ENCODE measurements at regions not wholly inside any gene's neighbourhood (a gene's known extent, or its start where the extent isn't known, plus 50 kb on each side); places are given as distances from the start of the nearest gene placed in this dataset.
"Not testable (repeated sequence)": the region's sequence is repeated elsewhere in the genome, so short reads cannot be mapped to it uniquely, and the experiment has no call there.

GRCh38 chr5:18276939-18277338 lies 642.7 kb downstream of the TAF11L14 start:
- no peak for TF ChIP-seq CTCF (IDR thresholded peaks at IDR 0.05; ENCODE audit: borderline replicate concordance, insufficient read depth, low read depth, low read length)
- no peak overlapping the region for H3K4me3 ChIP-seq (ENCODE audit: low read depth, low read length)

- no peak overlapping the region for H3K4me3 ChIP-seq (ENCODE audit: low read depth, low read length)
- TF ChIP-seq CTCF (IDR thresholded peaks at IDR 0.05; ENCODE audit: borderline replicate concordance, insufficient read depth, low read depth, low read length) = no peak
Measured at GRCh38 chr5:18281947-18282581, 647.8 kb downstream of the TAF11L14 start.

- TF ChIP-seq CTCF (IDR thresholded peaks at IDR 0.05; ENCODE audit: borderline replicate concordance, insufficient read depth, low read depth, low read length) = no peak
- no peak overlapping the region for H3K4me3 ChIP-seq (ENCODE audit: low read depth, low read length)
Measured at GRCh38 chr5:18285257-18285656, 651.0 kb downstream of the TAF11L14 start.

- H3K4me3 ChIP-seq (ENCODE audit: low read depth, low read length) = no peak overlapping the region
- TF ChIP-seq CTCF (IDR thresholded peaks at IDR 0.05; ENCODE audit: borderline replicate concordance, insufficient read depth, low read depth, low read length) = no peak
Measured at GRCh38 chr5:18292146-18292545, 657.9 kb downstream of the TAF11L14 start.

- H3K4me3 ChIP-seq (ENCODE audit: low read depth, low read length) = not testable (repeated sequence)
Measured at GRCh38 chr5:18295696-18296095, 661.4 kb downstream of the TAF11L14 start.

- TF ChIP-seq CTCF (IDR thresholded peaks at IDR 0.05; ENCODE audit: borderline replicate concordance, insufficient read depth, low read depth, low read length) = no peak
- no peak overlapping the region for H3K4me3 ChIP-seq (ENCODE audit: low read depth, low read length)
Measured at GRCh38 chr5:18299166-18299565, 664.9 kb downstream of the TAF11L14 start.

GRCh38 chr5:18305288-18305924 lies 671.1 kb downstream of the TAF11L14 start:
- peak; percentile 57; the same call in 1 of the 2 replicates for TF ChIP-seq CTCF (IDR thresholded peaks at IDR 0.05; ENCODE audit: borderline replicate concordance, insufficient read depth, low read depth, low read length)
- H3K4me3 ChIP-seq (ENCODE audit: low read depth, low read length) = no peak overlapping the region

Measured in GM12875 (cell line).